ENCODE measurements at regions not wholly inside any gene's neighbourhood (a gene's known extent, or its start where the extent isn't known, plus 50 kb on each side); places are given as distances from the start of the nearest gene placed in this dataset.
"Not testable (repeated sequence)": the region's sequence is repeated elsewhere in the genome, so short reads cannot be mapped to it uniquely, and the experiment has no call there.

GRCh38 chr4:60989141-60989540, 211.0 kb upstream of the ADGRL3 start:
- POLR2A ChIA-PET = no interaction called here
- DNase-seq (no peak), ATAC-seq (no peak)
- H3K27ac Mint-ChIP-seq = no peak overlapping the region
- peaks cover 12% of the 10 kb centered on the region for H3K9me3 Mint-ChIP-seq (ENCODE audit: insufficient read depth)
- CTCF ChIA-PET = no interaction called here
- H3K4me1 Mint-ChIP-seq (ENCODE audit: low read depth) = no peaks in the 10 kb centered on the region
- no peak overlapping the region for H3K4me3 Mint-ChIP-seq
- no peaks in the 10 kb centered on the region for H3K27me3 Mint-ChIP-seq (ENCODE audit: low read depth)
- H3K36me3 Mint-ChIP-seq (ENCODE audit: low read depth) = no peaks in the 10 kb centered on the region

GRCh38 chr4:60992037-60992436, 208.1 kb upstream of the ADGRL3 start:
- Mint-ChIP-seq H3K27me3 (ENCODE audit: low read depth) (no peaks in the 10 kb centered on the region), H3K9me3 (ENCODE audit: insufficient read depth) (peaks cover 17% of the 10 kb centered on the region), H3K4me3 (no peak overlapping the region), H3K4me1 (ENCODE audit: low read depth) (no peaks in the 10 kb centered on the region), H3K27ac (no peak overlapping the region), H3K36me3 (ENCODE audit: low read depth) (no peaks in the 10 kb centered on the region)
- ChIA-PET POLR2A (no interaction called here), CTCF (no interaction called here)
- DNase-seq = no peak
- no peak for ATAC-seq

GRCh38 chr4:61003301-61003700, 196.8 kb upstream of the ADGRL3 start:
- Mint-ChIP-seq H3K27ac (no peak overlapping the region), H3K4me3 (no peak overlapping the region), H3K9me3 (ENCODE audit: insufficient read depth) (peaks cover under 1% of the 10 kb centered on the region), H3K4me1 (ENCODE audit: low read depth) (no peaks in the 10 kb centered on the region), H3K27me3 (ENCODE audit: low read depth) (no peaks in the 10 kb centered on the region), H3K36me3 (ENCODE audit: low read depth) (no peaks in the 10 kb centered on the region)
- POLR2A ChIA-PET = no interaction called here
- CTCF ChIA-PET = no interaction called here
- no peak for DNase-seq
- ATAC-seq = no peak

- Mint-ChIP-seq H3K4me3 (no peak overlapping the region), H3K27ac (no peak overlapping the region), H3K4me1 (ENCODE audit: low read depth) (no peaks in the 10 kb centered on the region), H3K27me3 (ENCODE audit: low read depth) (no peaks in the 10 kb centered on the region), H3K9me3 (ENCODE audit: insufficient read depth) (no peaks in the 10 kb centered on the region), H3K36me3 (ENCODE audit: low read depth) (no peaks in the 10 kb centered on the region)
- ChIA-PET CTCF (no interaction called here), POLR2A (no interaction called here)
- no peak for DNase-seq
- no peak for ATAC-seq
Measured at GRCh38 chr4:61004651-61005170, 195.4 kb upstream of the ADGRL3 start.

- POLR2A ChIA-PET = no interaction called here
- peaks cover 13% of the 10 kb centered on the region for H3K9me3 Mint-ChIP-seq (ENCODE audit: insufficient read depth)
- H3K27me3 Mint-ChIP-seq (ENCODE audit: low read depth) = no peaks in the 10 kb centered on the region
- CTCF ChIA-PET = no interaction called here
- ATAC-seq (no peak), DNase-seq (no peak)
- no peak overlapping the region for H3K27ac Mint-ChIP-seq
- H3K4me3 Mint-ChIP-seq = no peak overlapping the region
- no peaks in the 10 kb centered on the region for H3K4me1 Mint-ChIP-seq (ENCODE audit: low read depth)
- no peaks in the 10 kb centered on the region for H3K36me3 Mint-ChIP-seq (ENCODE audit: low read depth)
Measured at GRCh38 chr4:61011051-61011450, 189.1 kb upstream of the ADGRL3 start.

DNA sequence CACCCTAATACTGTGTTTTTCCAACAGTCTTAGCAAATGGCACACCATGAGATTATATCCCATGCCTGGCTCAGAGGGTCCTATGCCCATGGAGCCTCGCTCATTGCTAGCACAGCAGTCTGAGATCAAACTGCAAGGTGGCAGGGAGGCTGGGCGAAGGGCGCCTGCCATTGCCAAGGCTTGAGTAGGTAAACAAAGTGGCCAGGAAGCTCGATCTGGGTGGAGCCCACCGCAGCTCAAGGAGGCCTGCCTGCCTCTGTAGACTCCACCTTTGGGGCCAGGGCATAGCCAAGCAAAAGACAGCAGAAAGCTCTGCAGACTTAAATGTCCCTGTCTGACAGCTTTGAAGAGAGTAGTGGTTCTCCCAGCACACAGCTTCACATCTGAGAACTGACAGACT, 188.2 kb upstream of the ADGRL3 start:
- CTCF ChIA-PET; POLR2A ChIA-PET; H3K36me3 Mint-ChIP-seq (ENCODE audit: low read depth): not testable (repeated sequence)

DNA sequence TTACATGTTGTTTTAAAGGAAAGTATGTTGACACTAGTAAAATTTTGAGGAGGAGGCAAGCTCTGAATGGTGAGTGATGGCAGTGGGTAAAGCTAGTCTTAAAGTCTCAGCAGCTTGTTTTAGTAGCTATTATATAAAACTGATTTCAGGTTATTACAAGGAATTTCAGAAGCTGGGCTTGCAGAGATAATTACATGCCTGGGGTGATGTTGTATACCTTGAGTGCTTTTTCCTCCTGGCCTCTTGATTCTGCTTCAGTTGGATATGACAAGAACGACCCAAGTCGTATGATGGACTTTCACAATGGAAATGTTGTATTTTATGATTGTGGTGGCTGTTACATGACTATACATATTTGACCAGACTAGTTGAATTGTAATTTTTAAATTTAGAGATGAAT, 175.5 kb upstream of the ADGRL3 start:
- Mint-ChIP-seq H3K27ac (no peak overlapping the region), H3K27me3 (ENCODE audit: low read depth) (no peaks in the 10 kb centered on the region), H3K36me3 (ENCODE audit: low read depth) (no peaks in the 10 kb centered on the region)

More for the DNA sequence above, 188.2 kb upstream of the ADGRL3 start:
- H3K4me3 Mint-ChIP-seq; H3K4me1 Mint-ChIP-seq (ENCODE audit: low read depth); H3K27me3 Mint-ChIP-seq (ENCODE audit: low read depth); DNase-seq; H3K27ac Mint-ChIP-seq; ATAC-seq: not testable (repeated sequence)
- peaks cover 13% of the 10 kb centered on the region for H3K9me3 Mint-ChIP-seq (ENCODE audit: insufficient read depth)

DNA sequence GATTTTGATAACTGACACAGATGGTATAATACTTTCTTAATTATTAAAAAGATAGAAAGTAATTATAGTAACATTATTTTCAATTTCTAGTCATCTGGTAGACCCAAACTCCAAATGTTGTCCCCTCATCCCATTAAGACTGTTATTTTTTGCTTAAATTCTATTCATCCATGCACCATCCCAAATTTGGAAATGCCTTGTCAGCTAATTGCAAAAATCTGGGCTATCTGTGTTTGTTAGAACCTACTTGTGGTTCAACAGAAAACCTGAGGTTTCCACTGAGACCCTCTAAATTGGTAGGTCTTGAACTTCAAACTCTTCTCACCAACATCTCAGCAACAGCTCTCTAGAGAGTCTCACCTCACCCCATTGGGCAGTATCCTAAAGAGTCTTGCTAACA, 172.2 kb upstream of the ADGRL3 start:
- ChIA-PET POLR2A (no interaction called here), CTCF (no interaction called here)
- Mint-ChIP-seq H3K27ac (no peak overlapping the region), H3K9me3 (ENCODE audit: insufficient read depth) (peaks cover 24% of the 10 kb centered on the region), H3K4me1 (ENCODE audit: low read depth) (no peaks in the 10 kb centered on the region), H3K36me3 (ENCODE audit: low read depth) (no peaks in the 10 kb centered on the region), H3K27me3 (ENCODE audit: low read depth) (no peaks in the 10 kb centered on the region), H3K4me3 (no peak overlapping the region)
- no peak for ATAC-seq
- DNase-seq = no peak

More for the DNA sequence above, 175.5 kb upstream of the ADGRL3 start:
- no peaks in the 10 kb centered on the region for H3K4me1 Mint-ChIP-seq (ENCODE audit: low read depth)
- H3K9me3 Mint-ChIP-seq (ENCODE audit: insufficient read depth) = peaks cover 12% of the 10 kb centered on the region
- CTCF ChIA-PET = no interaction called here
- DNase-seq = no peak
- H3K4me3 Mint-ChIP-seq = no peak overlapping the region
- POLR2A ChIA-PET = no interaction called here
- no peak for ATAC-seq

DNA sequence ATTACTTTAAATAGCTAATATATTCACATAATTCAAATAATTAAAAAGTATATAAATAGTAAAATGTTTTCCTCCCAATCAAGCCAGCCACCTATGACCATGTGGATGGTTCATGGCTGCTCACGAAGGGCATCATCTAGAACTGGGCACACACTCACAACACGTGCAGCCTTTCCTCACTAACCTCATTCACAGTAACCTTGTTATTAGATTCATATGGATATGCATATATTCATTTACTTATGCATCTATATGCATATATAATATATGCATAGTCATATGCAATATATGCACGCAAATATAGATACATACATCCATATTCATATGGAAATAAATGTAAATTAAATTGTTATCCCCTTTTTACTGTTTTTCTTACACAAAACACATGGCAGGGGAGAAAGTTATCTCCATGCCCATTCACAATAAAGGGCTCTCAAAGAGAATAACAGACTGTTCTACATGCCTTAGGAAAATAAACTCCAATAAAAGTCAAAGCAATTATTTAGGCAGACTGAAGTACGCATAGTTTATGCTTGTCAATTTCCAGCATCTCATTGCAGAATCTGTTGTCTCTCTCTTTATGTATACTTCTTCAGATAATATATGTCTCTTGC, 163.9 kb upstream of the ADGRL3 start:
- Mint-ChIP-seq H3K27ac (no peak overlapping the region), H3K4me1 (ENCODE audit: low read depth) (no peaks in the 10 kb centered on the region), H3K9me3 (ENCODE audit: insufficient read depth) (peaks cover 2% of the 10 kb centered on the region), H3K4me3 (no peak overlapping the region), H3K36me3 (ENCODE audit: low read depth) (no peaks in the 10 kb centered on the region), H3K27me3 (ENCODE audit: low read depth) (no peaks in the 10 kb centered on the region)
- ChIA-PET CTCF (no interaction called here), POLR2A (no interaction called here)
- DNase-seq = no peak
- no peak for ATAC-seq

- no peak overlapping the region for H3K27ac Mint-ChIP-seq
- H3K36me3 Mint-ChIP-seq (ENCODE audit: low read depth) = no peaks in the 10 kb centered on the region
- H3K9me3 Mint-ChIP-seq (ENCODE audit: insufficient read depth) = peaks cover 8% of the 10 kb centered on the region
- H3K4me3 Mint-ChIP-seq = no peak overlapping the region
- ATAC-seq (no peak), DNase-seq (no peak)
- ChIA-PET CTCF (no interaction called here), POLR2A (no interaction called here)
- H3K4me1 Mint-ChIP-seq (ENCODE audit: low read depth) = no peaks in the 10 kb centered on the region
- H3K27me3 Mint-ChIP-seq (ENCODE audit: low read depth) = no peaks in the 10 kb centered on the region
Measured at GRCh38 chr4:61041527-61041926, 158.6 kb upstream of the ADGRL3 start.

GRCh38 chr4:61044837-61045236, 155.3 kb upstream of the ADGRL3 start:
- ChIA-PET POLR2A (no interaction called here), CTCF (no interaction called here)
- Mint-ChIP-seq H3K27ac (no peak overlapping the region), H3K36me3 (ENCODE audit: low read depth) (no peaks in the 10 kb centered on the region), H3K9me3 (ENCODE audit: insufficient read depth) (peaks cover 12% of the 10 kb centered on the region), H3K27me3 (ENCODE audit: low read depth) (no peaks in the 10 kb centered on the region), H3K4me3 (no peak overlapping the region), H3K4me1 (ENCODE audit: low read depth) (no peaks in the 10 kb centered on the region)
- no peak for DNase-seq
- no peak for ATAC-seq

DNA sequence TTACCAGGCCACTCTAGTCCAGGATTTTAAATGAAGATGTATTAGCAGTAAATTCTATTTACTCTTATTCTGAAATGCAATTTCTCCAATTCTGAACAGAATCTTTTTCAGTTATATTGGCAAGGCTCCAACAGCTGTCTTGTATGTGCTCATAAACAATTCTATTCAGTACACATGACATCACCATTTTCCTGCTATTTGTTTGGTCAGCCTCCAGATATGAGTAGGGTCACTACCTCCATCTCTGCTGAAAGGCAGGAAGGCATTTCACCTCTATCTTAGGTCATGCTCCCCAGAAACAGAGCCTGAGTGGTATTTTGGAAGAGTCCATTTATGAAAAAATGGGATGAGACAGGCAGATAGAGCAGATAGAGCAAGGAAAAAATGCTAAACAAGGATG, 151.1 kb upstream of the ADGRL3 start:
- no peaks in the 10 kb centered on the region for H3K27me3 Mint-ChIP-seq (ENCODE audit: low read depth)
- no peak overlapping the region for H3K4me3 Mint-ChIP-seq
- no peaks in the 10 kb centered on the region for H3K36me3 Mint-ChIP-seq (ENCODE audit: low read depth)
- H3K27ac Mint-ChIP-seq = no peak overlapping the region
- no peak for DNase-seq
- CTCF ChIA-PET = no interaction called here
- no peaks in the 10 kb centered on the region for H3K4me1 Mint-ChIP-seq (ENCODE audit: low read depth)
- ATAC-seq = no peak
- H3K9me3 Mint-ChIP-seq (ENCODE audit: insufficient read depth) = peaks cover 7% of the 10 kb centered on the region
- POLR2A ChIA-PET = no interaction called here

DNA sequence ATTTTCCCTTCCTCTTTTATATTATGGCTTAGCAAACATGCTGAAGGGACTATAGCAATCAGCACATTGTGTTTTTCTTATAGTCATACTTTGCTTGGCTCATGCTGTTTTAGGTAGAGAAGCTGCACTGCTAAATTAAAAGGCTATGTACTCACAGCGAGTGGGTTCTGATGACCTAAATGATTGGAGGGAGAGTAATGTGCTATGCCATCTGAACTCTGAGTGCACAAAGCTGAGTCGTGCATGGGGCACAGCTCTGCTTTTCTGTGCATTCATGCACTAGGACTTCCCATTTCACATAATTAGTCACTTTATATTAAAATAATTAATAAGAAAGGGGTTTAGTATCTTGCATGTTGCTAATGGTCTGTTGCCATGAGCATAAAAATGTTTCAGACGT, 132.7 kb upstream of the ADGRL3 start:
- DNase-seq = no peak

More for the DNA sequence above, 132.7 kb upstream of the ADGRL3 start:
- no peak overlapping the region for H3K27ac Mint-ChIP-seq
- ChIA-PET POLR2A (no interaction called here), CTCF (no interaction called here)
- no peaks in the 10 kb centered on the region for H3K9me3 Mint-ChIP-seq (ENCODE audit: insufficient read depth)
- ATAC-seq = no peak
- H3K4me3 Mint-ChIP-seq = no peak overlapping the region
- H3K4me1 Mint-ChIP-seq (ENCODE audit: low read depth) = no peaks in the 10 kb centered on the region
- no peaks in the 10 kb centered on the region for H3K27me3 Mint-ChIP-seq (ENCODE audit: low read depth)
- H3K36me3 Mint-ChIP-seq (ENCODE audit: low read depth) = no peaks in the 10 kb centered on the region
